PFSK-1 (cell line): ENCODE measurements at regions not wholly inside any gene's neighbourhood (a gene's known extent, or its start where the extent isn't known, plus 50 kb on each side); places are given as distances from the start of the nearest gene placed in this dataset.

ENCODE experiments used
- FOXP2 ChIP-seq: optimal IDR thresholded peaks from 2 replicates; pipeline ENCODE3; 2011; ENCODE audit warnings: borderline replicate concordance, control low read depth, inconsistent platforms; ENCODE audit not compliant: insufficient read depth; ENCODE audit errors: extremely low read length, extremely low read depth
- POLR2AphosphoS5 ChIP-seq: IDR thresholded peaks from 2 replicates; pipeline ENCODE4 v1.6.1; 2012; ENCODE audit warnings: low read depth, mild to moderate bottlenecking, control low read depth, low read length, moderate library complexity
- REST ChIP-seq, 2 experiments: IDR thresholded peaks; 2 replicates each; pipeline versions ENCODE4 v1.6.1 to v1.8.0; 2011 to 2012; ENCODE audit warnings: low read depth in 2 of 2, low read length in 2 of 2, control low read depth in 1 of 2, inconsistent platforms in 1 of 2, mild to moderate bottlenecking in 1 of 2, moderate library complexity in 1 of 2; ENCODE audit not compliant: insufficient read depth in 1 of 2
- SIN3A ChIP-seq: IDR thresholded peaks from 2 replicates; pipeline ENCODE4 v1.6.1; 2012; ENCODE audit warnings: mild to moderate bottlenecking, low read length, moderate library complexity, borderline replicate concordance; ENCODE audit not compliant: insufficient read depth
- TAF1 ChIP-seq: IDR thresholded peaks from 2 replicates; pipeline ENCODE4 v1.6.1; 2012; ENCODE audit warnings: low read length, control low read depth, borderline replicate concordance; ENCODE audit not compliant: insufficient read depth

DNA sequence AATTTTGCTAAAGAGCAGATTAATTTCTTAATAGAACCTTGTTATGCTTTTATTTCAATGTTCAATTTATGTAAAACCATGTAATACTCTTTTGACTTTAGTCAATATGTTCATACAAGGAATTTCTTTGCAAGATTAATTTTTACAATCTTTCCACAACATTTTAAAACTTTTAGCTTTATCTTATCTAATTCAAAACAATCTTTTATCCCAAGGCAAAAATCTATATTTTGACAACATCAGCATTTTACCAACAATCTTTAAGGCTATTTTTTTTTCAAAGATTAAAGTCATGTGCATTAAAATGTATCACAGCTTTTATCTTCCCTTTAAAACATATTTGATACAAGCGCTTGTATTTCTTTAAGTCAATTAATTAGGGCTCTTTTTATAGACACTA lies 914.7 kb downstream of the PLOD2 start:
- no peak for TF ChIP-seq TAF1
- TF ChIP-seq REST (IDR thresholded peaks at IDR 0.05; ENCODE audit: insufficient read depth in 1 of 2, low read depth in 2 of 2, low read length in 2 of 2), result no peak
- no peak for TF ChIP-seq POLR2AphosphoS5
- TF ChIP-seq SIN3A, result no peak
- no peak for TF ChIP-seq FOXP2

GRCh38 chr3:145248928-145249327 lies 912.1 kb downstream of the PLOD2 start:
- TF ChIP-seq REST (IDR thresholded peaks at IDR 0.05; ENCODE audit: insufficient read depth in 1 of 2, low read depth in 2 of 2, low read length in 2 of 2), result no peak
- TF ChIP-seq POLR2AphosphoS5, result no peak
- TF ChIP-seq SIN3A, result no peak
- TF ChIP-seq TAF1, result no peak
- TF ChIP-seq FOXP2, result no peak

GRCh38 chr3:145251311-145251710 lies 909.7 kb downstream of the PLOD2 start:
- TF ChIP-seq FOXP2 (no peak), SIN3A (no peak), TAF1 (no peak), POLR2AphosphoS5 (no peak), REST (IDR thresholded peaks at IDR 0.05; ENCODE audit: insufficient read depth in 1 of 2, low read depth in 2 of 2, low read length in 2 of 2) (no peak)

DNA sequence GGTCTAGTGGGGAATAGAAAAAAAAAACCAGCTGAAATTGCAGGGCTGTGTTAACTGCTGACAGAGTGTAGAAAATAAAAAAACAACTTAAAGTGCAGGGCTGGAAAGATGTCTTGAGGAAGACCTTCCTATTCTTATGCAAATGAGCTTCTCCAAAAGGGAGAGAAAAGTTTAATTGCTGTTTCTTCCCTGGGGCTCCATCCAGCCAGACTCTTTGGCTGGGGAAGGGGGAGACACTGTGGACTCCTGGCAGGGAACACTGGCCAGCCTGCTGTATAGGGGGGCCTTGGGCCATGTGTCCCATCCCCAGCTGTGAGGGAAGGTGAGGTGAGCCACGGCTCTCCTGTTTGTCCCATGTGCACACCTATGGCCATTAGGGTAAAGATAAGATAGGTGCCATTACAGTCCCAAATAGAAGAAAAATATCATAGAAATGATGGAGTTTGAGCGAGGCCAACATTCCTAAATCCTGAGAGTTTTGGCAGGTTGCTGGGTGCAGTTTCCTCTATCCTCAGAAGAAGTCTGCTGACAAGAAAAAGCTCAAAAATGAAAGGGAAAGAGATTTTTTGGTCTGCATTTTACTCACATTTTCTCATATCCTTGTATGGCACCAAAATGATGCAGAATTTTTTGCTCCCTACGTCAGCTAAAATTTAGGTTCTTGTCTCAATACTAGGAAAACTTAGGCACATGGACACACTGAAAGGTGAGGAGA lies 901.7 kb downstream of the PLOD2 start:
- TF ChIP-seq REST (IDR thresholded peaks at IDR 0.05; ENCODE audit: insufficient read depth in 1 of 2, low read depth in 2 of 2, low read length in 2 of 2) (no peak), TAF1 (no peak), POLR2AphosphoS5 (no peak), SIN3A (no peak), FOXP2 (no peak)

- no peak for TF ChIP-seq FOXP2
- no peak for TF ChIP-seq TAF1
- no peak for TF ChIP-seq REST (IDR thresholded peaks at IDR 0.05; ENCODE audit: insufficient read depth in 1 of 2, low read depth in 2 of 2, low read length in 2 of 2)
- TF ChIP-seq POLR2AphosphoS5, result no peak
- TF ChIP-seq SIN3A, result no peak
These were observed 894.6 kb downstream of the PLOD2 start for GRCh38 chr3:145266368-145266767.
